Renal pelvis (tissue), 1 donor: ENCODE measurements at regions not wholly inside any gene's neighbourhood (a gene's known extent, or its start where the extent isn't known, plus 50 kb on each side); places are given as distances from the start of the nearest gene placed in this dataset.

Experiments
- DNase-seq: peaks from one replicate; pipeline ENCODE4 v3.0.0-alpha.2; 2013

DNA sequence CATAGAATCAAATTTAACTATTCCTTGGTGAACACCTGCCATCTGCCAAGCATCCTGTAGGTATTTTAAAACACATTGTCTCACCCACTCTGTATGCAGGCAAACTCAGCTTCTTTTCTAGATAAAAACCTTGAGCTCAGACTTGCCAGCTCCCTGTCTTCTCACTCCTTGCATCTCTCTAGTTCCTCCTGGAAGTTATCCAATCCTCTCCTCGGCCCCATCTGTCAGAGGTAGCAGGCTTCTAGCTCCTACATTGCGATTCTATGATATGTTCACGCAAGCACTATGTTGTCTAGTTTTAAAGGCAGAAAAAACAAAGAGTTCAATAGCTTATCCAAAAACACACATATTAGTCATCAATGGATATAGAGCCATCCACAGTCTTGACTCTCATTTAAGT, 67.0 kb upstream of the APCDD1 start:
- no peak for DNase-seq

DNA sequence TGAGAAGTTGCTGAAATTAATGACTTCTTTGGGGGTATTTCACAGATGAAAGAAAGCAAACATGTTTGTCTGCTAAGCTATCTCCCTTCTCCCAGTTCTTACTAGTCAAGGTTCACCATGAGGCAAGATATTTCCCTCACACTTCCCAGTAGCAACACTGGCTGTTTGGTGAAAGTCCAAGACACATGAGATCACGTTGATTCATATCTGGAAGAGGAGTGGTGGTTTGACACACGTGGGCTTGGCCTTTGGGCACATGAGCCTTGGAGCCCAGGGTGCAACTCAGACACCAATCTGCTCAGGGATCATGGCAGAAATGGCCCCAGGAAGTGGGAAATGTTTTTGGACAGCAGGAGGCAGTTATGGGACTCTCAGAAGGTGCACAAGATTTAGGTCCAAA, 66.1 kb upstream of the APCDD1 start:
- no peak for DNase-seq

DNA sequence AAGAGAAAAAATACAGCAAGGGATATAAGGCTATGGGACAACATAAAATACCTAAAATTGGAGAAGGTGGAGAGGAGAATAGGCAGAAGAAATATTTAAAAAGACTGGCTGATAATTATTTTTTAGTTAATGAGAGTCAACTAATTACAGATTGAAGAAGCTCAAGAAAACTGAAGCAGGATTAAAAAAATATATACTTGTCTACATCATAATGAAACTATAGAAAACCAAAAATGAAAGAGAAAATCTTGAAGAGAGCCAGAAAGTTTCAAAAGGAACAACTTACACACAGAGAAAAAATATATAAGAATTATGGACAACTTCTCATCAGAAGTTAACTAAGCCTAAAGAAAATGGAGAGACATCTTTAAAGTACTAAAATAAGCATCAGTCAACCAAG, 62.9 kb upstream of the APCDD1 start:
- DNase-seq: no peak

DNA sequence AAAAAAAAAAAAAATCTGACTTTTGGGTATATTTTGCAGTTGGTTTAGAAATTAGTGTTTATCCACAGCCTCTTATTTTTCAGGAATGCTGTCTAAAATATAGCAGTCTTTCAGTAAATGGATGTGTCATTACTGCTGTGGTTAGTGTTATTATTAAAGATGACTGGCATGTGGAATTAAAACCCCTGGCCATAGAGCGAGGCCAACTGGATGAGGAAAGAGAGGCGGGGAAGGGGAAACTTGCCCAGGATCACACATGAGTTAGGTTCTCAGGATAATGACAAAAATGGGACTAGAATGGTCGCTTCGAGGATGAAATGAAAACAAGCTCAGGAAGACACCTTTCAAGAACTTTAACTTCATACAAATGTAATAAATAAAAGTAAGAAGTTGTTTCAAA, 57.4 kb upstream of the APCDD1 start:
- no peak for DNase-seq

DNA sequence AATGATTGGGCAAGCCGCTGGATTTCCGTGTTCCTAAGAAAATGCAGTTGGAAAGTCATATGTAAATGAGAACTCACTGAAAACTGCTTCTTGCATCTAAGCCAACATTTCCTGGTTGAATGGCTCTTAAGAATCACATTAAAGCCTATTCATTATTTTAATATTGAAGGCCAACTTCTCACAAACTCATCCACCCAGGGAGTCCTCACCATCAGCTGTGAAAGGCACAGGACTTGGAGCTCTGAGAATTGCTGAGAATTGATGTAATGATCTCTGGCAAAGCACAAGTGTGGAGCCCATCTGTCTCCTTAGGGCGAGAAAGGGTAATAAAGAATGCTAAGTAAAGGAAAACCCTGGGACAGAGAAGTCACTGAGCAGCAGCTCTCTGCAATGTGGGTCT, 55.9 kb upstream of the APCDD1 start:
- no peak for DNase-seq

DNA sequence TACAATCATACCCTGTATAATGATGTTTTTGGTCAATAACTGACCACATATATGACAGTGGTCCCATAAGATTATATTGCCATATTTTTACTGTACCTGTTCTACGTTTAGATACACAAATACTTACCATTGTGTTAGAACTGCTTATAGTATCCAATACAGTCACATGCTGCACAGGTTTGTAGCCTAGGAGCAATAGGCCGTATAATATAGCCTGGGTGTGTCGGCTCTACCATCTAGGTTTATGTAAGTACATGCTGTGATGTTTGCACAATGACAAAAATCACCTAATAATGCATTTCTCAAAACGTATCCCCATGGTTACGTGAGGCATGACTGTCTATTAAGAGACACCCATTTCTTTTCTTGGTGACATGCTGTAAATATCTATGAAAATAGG, 55.0 kb upstream of the APCDD1 start:
- DNase-seq: no peak

DNA sequence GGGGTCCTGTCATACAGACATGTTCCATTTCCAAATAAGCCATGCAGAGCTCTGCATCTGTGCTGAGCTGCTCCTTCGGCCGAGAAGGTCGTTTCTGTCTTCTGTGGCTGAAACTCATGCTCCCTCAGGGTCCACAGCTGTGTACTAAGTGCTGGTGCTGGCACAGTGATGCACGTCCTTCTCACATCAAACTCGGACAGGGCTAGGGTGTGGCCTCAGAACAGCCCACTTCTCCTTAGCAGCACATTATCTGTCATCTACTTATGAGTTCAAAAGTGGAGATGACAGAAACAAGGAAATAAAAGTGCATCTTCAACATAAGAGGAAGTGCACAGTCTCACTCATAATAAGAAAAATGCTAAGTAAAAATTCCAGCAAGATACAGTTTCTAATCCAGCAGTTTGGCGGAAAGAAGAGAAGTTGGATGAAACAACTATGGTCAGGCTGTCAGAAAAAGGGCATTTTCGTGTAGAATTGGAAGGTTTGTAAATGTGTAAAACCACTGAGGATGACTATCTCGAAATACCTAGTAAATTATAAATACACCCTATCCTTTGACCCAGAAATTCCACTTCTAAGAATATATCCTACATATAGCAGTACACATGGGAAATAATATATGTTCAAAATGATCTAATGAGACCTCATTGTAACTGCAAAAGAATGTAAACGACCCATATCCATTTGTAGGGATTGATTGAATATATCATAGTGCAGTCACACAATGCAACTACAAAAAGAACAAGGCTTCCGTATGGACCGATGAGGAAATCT, 53.7 kb upstream of the APCDD1 start:
- no peak for DNase-seq

DNA sequence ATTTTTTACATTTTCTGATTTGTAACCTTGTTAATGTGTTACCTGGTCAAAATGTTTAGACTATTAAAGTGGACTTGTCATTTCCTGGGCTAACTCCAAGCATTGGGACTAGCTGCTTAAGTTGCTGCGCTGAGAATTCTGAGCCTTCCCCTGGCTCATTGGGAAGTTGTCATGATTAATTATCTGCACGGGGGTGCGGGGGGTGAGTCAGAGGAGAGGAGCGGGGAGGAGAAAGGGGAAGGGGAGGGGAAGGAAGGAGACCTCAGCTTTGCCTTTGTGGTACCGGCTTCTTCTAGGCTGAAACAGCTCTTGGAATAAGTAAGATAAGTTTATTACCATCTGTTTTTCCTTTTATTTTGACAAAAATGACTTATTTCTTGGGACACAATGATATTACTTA, 52.9 kb upstream of the APCDD1 start:
- no peak for DNase-seq

DNA sequence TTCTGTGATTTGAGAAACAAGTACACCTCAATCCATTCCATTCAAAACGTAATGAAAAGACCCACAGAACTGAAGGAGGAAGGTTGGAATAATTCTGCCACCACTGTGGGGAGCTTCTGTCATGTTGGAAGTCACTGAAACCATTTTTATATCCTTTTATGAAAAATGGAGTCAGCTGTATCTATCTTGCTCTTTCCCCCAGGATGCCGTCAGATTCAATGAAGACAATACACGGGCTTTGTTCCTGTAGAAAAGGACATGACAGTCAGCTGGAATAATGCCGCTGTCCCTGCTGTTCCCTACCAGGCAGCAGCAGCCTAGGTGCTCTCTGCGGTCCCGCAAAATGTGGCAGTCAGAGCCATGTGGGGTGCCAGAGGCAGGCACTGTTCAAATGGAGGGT, 52.5 kb upstream of the APCDD1 start:
- DNase-seq: no peak

DNA sequence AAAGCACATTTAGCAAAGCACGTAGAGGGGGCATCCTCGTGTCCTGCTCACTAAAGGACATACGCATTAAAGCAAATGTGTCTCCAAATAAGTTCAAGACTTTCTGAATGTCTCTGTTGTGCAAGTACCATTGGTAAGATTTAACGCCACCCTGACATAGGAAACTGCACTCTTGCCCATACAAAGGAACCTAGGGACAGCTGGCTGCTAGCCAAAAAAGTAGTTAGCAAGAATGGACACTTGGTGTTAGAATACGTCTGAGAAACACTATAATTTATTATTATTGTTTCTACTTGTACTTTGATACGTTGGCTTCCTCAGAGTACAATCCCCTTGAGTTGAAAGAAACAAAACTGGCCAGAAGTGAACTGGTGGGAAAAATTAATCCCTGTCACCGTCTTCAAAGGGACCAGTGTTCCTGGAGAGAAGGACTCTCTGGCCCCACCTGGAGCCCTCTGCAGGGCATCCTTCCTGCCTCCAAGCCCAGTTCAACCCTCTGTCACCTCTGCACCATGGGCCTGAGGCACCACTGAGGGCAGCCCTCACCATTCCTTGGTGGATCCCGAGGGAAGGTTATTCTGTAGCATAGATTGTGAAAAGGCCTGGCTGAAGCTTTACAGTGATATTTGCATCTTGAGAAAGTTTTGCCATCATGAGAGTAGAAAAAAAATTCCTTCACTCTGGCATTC, 51.4 kb upstream of the APCDD1 start:
- no peak for DNase-seq

DNA sequence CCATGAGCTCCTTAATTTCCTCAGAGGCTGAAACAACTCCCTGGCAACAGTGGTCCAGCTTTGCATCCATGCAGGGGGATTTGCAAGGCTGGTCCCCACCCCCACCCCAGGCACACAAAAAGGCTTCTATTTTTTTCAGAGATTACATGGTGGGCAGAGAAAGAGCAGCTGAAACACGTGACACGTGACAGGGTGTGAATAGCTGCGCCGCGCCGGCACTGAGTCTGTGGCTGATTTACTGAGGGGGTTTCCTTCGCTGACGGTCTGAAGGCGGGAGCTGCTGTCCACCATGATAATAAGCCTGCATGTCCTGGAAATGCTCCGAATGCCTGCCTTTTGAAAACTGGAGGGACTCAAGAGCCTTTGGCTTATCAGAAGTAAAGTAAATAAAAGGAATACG, 50.7 kb upstream of the APCDD1 start:
- no peak for DNase-seq

DNA sequence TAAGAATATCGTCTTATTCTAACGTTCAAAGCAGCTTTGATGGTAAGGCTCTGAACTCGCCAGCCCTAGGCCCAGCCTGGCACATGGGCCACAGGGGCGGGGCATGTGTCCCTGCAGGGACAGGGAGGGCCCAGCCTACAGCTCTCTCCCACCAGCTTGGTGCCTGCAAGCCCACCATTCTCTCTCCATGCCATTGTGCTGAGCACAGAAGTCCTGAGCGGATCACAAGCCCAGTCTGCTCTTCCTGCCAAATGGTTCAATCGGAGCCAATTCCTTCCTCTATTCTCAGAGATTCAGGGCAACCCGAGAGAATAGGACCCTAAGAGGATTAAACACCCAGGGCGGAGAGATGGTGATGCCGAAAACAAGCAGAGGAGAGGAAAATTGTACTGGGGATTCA, 50.3 kb upstream of the APCDD1 start:
- DNase-seq: no peak
